ENCODE measurements at regions not wholly inside any gene's neighbourhood (a gene's known extent, or its start where the extent isn't known, plus 50 kb on each side); places are given as distances from the start of the nearest gene placed in this dataset.
"Not testable (repeated sequence)": the region's sequence is repeated elsewhere in the genome, so short reads cannot be mapped to it uniquely, and the experiment has no call there.

- DNase-seq (ENCODE audit: low spot score): no peak
These were observed 107.8 kb upstream of the AHI1 start for GRCh38 chr6:135605278-135605790.

GRCh38 chr6:135606392-135606791 lies 108.9 kb upstream of the AHI1 start:
- no peak for DNase-seq (ENCODE audit: low spot score)

- no peak for DNase-seq (ENCODE audit: low spot score)
These were observed 110.5 kb upstream of the AHI1 start for GRCh38 chr6:135608031-135608430.

GRCh38 chr6:135610192-135610591 lies 112.7 kb upstream of the AHI1 start:
- DNase-seq (ENCODE audit: low spot score): not testable (repeated sequence)

GRCh38 chr6:135616655-135617054 lies 119.1 kb upstream of the AHI1 start:
- DNase-seq (ENCODE audit: low spot score): no peak

GRCh38 chr6:135617222-135617621 lies 119.7 kb upstream of the AHI1 start:
- no peak for DNase-seq (ENCODE audit: low spot score)

- DNase-seq (ENCODE audit: low spot score): no peak
These were observed 124.5 kb upstream of the AHI1 start for GRCh38 chr6:135622081-135622480.

GRCh38 chr6:135623979-135624378 lies 126.4 kb upstream of the AHI1 start:
- DNase-seq (ENCODE audit: low spot score): no peak

GRCh38 chr6:135624402-135625295 lies 127.1 kb upstream of the AHI1 start:
- no peak for DNase-seq (ENCODE audit: low spot score)

GRCh38 chr6:135626001-135626400 lies 128.5 kb upstream of the AHI1 start:
- not testable (repeated sequence) for DNase-seq (ENCODE audit: low spot score)

- DNase-seq (ENCODE audit: low spot score): no peak
These were observed 129.7 kb upstream of the AHI1 start for GRCh38 chr6:135627092-135627715.

- DNase-seq (ENCODE audit: low spot score): no peak
These were observed 133.3 kb upstream of the AHI1 start for GRCh38 chr6:135630789-135631376.

- no peak for DNase-seq (ENCODE audit: low spot score)
These were observed 134.3 kb upstream of the AHI1 start for GRCh38 chr6:135631821-135632220.

- DNase-seq (ENCODE audit: low spot score): no peak
These were observed 136.0 kb upstream of the AHI1 start for GRCh38 chr6:135633573-135633972.

GRCh38 chr6:135637701-135638100 lies 140.2 kb upstream of the AHI1 start:
- no peak for DNase-seq (ENCODE audit: low spot score)

- no peak for DNase-seq (ENCODE audit: low spot score)
These were observed 140.6 kb upstream of the AHI1 start for GRCh38 chr6:135638108-135638507.

GRCh38 chr6:135640048-135640447 lies 142.5 kb upstream of the AHI1 start:
- DNase-seq (ENCODE audit: low spot score): no peak

- no peak for DNase-seq (ENCODE audit: low spot score)
These were observed 143.0 kb upstream of the AHI1 start for GRCh38 chr6:135640449-135641111.

- no peak for DNase-seq (ENCODE audit: low spot score)
These were observed 145.4 kb upstream of the AHI1 start for GRCh38 chr6:135642912-135643311.

- no peak for DNase-seq (ENCODE audit: low spot score)
These were observed 146.9 kb upstream of the AHI1 start for GRCh38 chr6:135644394-135644793.

- DNase-seq (ENCODE audit: low spot score): no peak
These were observed 150.0 kb upstream of the AHI1 start for GRCh38 chr6:135647521-135647920.
